ENCODE measurements at regions not wholly inside any gene's neighbourhood (a gene's known extent, or its start where the extent isn't known, plus 50 kb on each side); places are given as distances from the start of the nearest gene placed in this dataset.

GRCh38 chr22:47444746-47445065 lies 682.3 kb downstream of the TBC1D22A start:
- TF ChIP-seq, protein P1, sequence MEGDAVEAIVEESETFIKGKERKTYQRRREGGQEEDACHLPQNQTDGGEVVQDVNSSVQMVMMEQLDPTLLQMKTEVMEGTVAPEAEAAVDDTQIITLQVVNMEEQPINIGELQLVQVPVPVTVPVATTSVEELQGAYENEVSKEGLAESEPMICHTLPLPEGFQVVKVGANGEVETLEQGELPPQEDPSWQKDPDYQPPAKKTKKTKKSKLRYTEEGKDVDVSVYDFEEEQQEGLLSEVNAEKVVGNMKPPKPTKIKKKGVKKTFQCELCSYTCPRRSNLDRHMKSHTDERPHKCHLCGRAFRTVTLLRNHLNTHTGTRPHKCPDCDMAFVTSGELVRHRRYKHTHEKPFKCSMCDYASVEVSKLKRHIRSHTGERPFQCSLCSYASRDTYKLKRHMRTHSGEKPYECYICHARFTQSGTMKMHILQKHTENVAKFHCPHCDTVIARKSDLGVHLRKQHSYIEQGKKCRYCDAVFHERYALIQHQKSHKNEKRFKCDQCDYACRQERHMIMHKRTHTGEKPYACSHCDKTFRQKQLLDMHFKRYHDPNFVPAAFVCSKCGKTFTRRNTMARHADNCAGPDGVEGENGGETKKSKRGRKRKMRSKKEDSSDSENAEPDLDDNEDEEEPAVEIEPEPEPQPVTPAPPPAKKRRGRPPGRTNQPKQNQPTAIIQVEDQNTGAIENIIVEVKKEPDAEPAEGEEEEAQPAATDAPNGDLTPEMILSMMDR (conservative IDR thresholded peaks at IDR 0.05): no peak
- H3K27ac ChIP-seq: no peak overlapping the region

GRCh38 chr22:47443836-47444745 lies 681.6 kb downstream of the TBC1D22A start:
- TF ChIP-seq, protein P1 (conservative IDR thresholded peaks at IDR 0.05): no peak
- H3K27ac ChIP-seq: no peak overlapping the region

- TF ChIP-seq, protein P1 (conservative IDR thresholded peaks at IDR 0.05): no peak
- H3K27ac ChIP-seq: no peak overlapping the region
Observed at GRCh38 chr22:47442821-47443220, 680.4 kb downstream of the TBC1D22A start.

DNA sequence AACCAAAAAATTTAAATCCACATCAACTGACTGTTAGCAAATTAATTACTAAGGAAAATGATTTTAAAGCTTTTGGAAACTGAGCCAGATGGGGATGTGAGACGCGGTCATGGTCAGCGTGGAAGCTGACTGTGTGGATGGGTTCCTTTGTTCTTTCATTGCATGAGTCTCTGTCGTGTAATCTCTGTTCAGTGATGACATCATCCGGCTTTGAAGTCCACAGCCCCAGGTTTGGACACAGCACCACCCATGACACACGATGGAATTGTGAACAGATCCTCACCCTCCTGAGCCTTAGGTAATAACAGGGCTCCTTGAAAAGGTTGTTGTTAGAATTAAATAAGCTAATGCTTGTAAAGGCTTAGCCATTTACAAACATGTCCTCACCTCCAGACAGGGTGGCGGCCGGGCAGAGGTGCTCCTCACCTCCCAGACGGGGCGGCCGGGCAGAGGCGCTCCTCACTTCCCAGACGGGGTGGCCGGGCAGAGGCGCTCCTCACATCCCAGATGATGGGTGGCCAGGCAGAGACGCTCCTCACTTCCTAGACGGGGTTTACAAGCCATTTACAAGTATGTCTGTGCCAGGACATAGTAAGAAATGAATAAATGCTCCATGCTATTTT lies 677.3 kb downstream of the TBC1D22A start:
- TF ChIP-seq, protein P1 (conservative IDR thresholded peaks at IDR 0.05): no peak
- H3K27ac ChIP-seq: no peak overlapping the region

- H3K27ac ChIP-seq: no peak overlapping the region
- TF ChIP-seq, protein P1 (conservative IDR thresholded peaks at IDR 0.05): no peak
Observed at GRCh38 chr22:47437636-47438035, 675.2 kb downstream of the TBC1D22A start.

DNA sequence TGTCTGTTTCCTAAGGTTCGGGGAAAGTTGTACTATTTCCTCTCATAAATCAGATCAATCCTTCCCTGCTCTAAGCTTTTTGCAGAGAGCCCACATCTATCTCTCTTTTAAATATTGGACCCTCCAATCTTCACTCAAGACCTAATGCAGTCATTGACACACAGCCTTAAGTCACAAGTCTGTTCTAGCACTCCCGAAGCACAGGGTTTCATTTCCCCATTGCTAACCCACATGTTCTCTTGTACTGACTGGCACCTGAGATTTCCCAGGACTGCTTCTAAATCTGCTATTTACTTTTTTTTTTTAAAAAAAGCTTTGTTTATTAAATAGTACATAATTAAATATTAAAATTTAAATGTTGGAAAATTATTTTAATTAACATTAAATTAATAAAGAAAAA lies 674.7 kb downstream of the TBC1D22A start:
- TF ChIP-seq, protein P1 (conservative IDR thresholded peaks at IDR 0.05): no peak
- H3K27ac ChIP-seq: no peak overlapping the region

DNA sequence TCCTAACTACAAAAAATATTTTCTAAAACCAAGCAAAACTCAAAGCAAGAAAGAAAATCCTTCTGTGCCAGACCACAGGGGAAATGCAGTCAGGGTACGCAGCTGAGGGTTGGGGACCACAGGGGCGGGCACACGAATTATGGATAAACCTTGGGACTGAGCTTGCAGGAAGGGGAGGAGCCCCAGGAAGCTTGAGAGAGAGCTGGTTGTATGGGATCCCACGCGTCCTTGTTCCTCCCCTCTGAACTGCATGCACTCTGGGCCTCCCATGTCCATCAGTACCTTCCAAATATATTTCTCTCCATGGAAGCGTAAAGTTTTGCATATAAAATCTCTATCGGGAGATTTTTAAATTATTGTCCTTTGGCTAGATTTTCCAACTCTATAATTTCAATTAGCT lies 673.4 kb downstream of the TBC1D22A start:
- TF ChIP-seq, protein P1 (conservative IDR thresholded peaks at IDR 0.05): no peak
- H3K27ac ChIP-seq: no peak overlapping the region

Measured in VCaP (cell line).